ENCODE measurements at regions not wholly inside any gene's neighbourhood (a gene's known extent, or its start where the extent isn't known, plus 50 kb on each side); places are given as distances from the start of the nearest gene placed in this dataset.

DNA sequence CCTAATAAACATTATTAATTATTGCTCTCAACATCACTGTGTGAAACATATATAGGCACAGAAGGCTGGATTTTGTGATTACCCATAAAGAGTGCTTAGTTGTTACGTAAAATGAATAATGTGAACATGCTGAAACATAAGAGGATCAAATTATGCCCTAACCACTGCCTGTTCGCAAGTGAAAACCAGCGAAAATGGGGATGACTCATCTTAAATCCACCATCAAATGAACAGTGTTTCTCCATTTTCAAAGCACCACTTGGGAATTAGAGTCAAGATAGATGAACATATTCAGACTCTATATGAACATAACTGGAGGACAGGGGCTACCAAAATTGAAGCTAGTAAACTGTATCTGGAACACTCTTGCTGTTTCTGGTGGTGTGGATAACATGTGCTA, 386.2 kb downstream of the HHIPL2 start:
- TF ChIP-seq, protein P1, sequence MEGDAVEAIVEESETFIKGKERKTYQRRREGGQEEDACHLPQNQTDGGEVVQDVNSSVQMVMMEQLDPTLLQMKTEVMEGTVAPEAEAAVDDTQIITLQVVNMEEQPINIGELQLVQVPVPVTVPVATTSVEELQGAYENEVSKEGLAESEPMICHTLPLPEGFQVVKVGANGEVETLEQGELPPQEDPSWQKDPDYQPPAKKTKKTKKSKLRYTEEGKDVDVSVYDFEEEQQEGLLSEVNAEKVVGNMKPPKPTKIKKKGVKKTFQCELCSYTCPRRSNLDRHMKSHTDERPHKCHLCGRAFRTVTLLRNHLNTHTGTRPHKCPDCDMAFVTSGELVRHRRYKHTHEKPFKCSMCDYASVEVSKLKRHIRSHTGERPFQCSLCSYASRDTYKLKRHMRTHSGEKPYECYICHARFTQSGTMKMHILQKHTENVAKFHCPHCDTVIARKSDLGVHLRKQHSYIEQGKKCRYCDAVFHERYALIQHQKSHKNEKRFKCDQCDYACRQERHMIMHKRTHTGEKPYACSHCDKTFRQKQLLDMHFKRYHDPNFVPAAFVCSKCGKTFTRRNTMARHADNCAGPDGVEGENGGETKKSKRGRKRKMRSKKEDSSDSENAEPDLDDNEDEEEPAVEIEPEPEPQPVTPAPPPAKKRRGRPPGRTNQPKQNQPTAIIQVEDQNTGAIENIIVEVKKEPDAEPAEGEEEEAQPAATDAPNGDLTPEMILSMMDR (conservative IDR thresholded peaks at IDR 0.05), result no peak
- H3K27ac Mint-ChIP-seq, result no peak overlapping the region
- H2BK15ac ChIP-seq (ENCODE audit: low read depth, low read length), result no peak overlapping the region
- no peak overlapping the region for H3K4me3 Mint-ChIP-seq
- H3K79me2 ChIP-seq (ENCODE audit: insufficient read depth, low read length), result no peaks in the 10 kb centered on the region
- H2AFZ ChIP-seq (ENCODE audit: low read length), result no peak overlapping the region
- no peak overlapping the region for H2BK20ac ChIP-seq (ENCODE audit: low read depth, low read length, poor library complexity, severe bottlenecking)
- peaks cover 0 to 14% of the 10 kb centered on the region in 2 experiments; a peak in 4 of 5 replicates for H3K9me3 Mint-ChIP-seq
- H2BK12ac ChIP-seq (ENCODE audit: insufficient read length, low read depth, low read length), result no peak overlapping the region
- H3K4me1 Mint-ChIP-seq, result no peaks in the 10 kb centered on the region
- no peaks in the 10 kb centered on the region for H3K27me3 Mint-ChIP-seq (ENCODE audit: low read depth)
- H3K23ac ChIP-seq (ENCODE audit: insufficient read length, low read depth, low read length), result no peak overlapping the region
- no peak overlapping the region for H4K5ac ChIP-seq (ENCODE audit: insufficient read length, low read depth, low read length)
- no peak overlapping the region for H2AK5ac ChIP-seq (ENCODE audit: insufficient read length, low read length)
- no peaks in the 10 kb centered on the region for H3K27me3 ChIP-seq (ENCODE audit: insufficient read depth, low read length)
- DNase-seq, result no peak
- no peak overlapping the region for H3K14ac ChIP-seq (ENCODE audit: insufficient read depth, low read length)
- no peak overlapping the region for H3K9ac ChIP-seq (ENCODE audit: extremely low read depth, insufficient read length, low read length)
- no peaks in the 10 kb centered on the region for H3K9me3 ChIP-seq (ENCODE audit: control insufficient read depth, low read depth, low read length)
- H3T11ph ChIP-seq (ENCODE audit: low read length), result no peak overlapping the region
- H3K23me2 ChIP-seq (ENCODE audit: insufficient read length, low read depth, low read length, poor library complexity, severe bottlenecking), result no peaks in the 10 kb centered on the region
- H4K20me1 ChIP-seq (ENCODE audit: control insufficient read depth, insufficient read depth, insufficient read length), result no peaks in the 10 kb centered on the region
- H4K8ac ChIP-seq (replicated peaks; ENCODE audit: insufficient read length, low read depth, low read length), result no peak overlapping the region
- no peaks in the 10 kb centered on the region for H3K79me1 ChIP-seq (ENCODE audit: insufficient read depth, low read depth, low read length, poor library complexity, severe bottlenecking)
- no peak overlapping the region for H3K18ac ChIP-seq (ENCODE audit: insufficient read length, low read depth, low read length)
- no peak overlapping the region for H3K4me2 ChIP-seq (ENCODE audit: insufficient read depth, insufficient read length, low read length)
- H2BK120ac ChIP-seq (ENCODE audit: low read depth, low read length, poor library complexity, severe bottlenecking), result no peak overlapping the region
- no peak overlapping the region for H3K4ac ChIP-seq (ENCODE audit: low read depth, low read length)
- H2BK5ac ChIP-seq (ENCODE audit: insufficient read length, low read length), result no peak overlapping the region
- H3K36me3 Mint-ChIP-seq (ENCODE audit: insufficient read depth in 1 of 3, low read depth in 3 of 3), result peaks cover 0 to 7% (median 0%) of the 10 kb centered on the region in 3 experiments; a peak in 4 of 7 replicates
- H3K4me1 ChIP-seq (ENCODE audit: insufficient read depth, low read length), result no peaks in the 10 kb centered on the region
- WGBS (ENCODE audit: extremely low coverage, insufficient read length, low lambda C conversion rate), result no CpG with 5 or more reads among the region's 3 CpGs
- no peak overlapping the region for H3K56ac ChIP-seq (ENCODE audit: insufficient read length, low read depth, low read length)
- H3K27ac ChIP-seq (ENCODE audit: insufficient read length, low read depth, low read length), result no peak overlapping the region
- no peak overlapping the region for H4K91ac ChIP-seq (ENCODE audit: insufficient read length, low read depth, low read length)
